SW 1271 (cell line): ENCODE measurements at regions not wholly inside any gene's neighbourhood (a gene's known extent, or its start where the extent isn't known, plus 50 kb on each side); places are given as distances from the start of the nearest gene placed in this dataset.
A peak's percentile ranks its signal among the peaks of the same experiment; 100 is the strongest.

Experiments used
- DNase-seq, 2 experiments: peaks; one replicate each; lab custom pipeline; 2025; lab: John Stamatoyannopoulos, UW

DNA sequence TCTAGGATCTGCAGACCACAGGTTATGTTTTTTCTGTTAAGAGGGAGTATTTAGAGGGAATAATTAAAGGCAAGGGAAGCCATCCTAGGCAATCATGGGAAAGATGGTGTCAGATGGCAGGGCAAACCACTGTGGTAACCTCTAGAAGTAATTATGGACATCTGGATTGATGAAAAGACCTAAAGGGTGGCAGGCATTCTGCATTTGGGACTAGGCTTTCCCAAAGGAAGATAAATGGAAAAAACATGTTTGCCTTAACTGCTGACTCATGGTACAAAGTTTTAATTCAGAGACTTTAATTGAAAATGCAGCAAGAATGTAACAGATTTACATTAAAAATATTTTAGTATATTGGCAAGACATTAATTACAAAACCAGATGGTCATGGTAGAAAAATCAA lies 88.1 kb downstream of the TMEM30B start:
- no peak for DNase-seq

DNA sequence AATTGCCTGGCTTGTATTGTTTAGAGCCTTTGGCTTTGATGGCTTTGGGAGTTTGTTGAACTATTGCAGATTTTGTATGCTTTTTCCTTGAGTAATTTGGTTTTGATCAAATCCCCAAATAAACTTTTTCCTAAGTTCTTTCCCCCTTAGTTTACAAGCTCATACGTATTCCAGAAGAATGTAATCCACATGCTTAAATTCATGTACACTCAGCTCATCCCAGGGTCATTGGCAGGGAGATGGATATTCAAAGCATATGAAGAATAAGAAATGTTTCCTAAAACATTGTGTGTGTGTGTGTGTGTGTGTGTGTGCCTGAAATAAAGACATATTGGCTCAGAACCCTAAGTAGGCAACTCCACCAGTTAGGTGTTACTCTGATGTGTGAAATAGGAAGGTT lies 89.4 kb downstream of the TMEM30B start:
- no peak for DNase-seq

DNA sequence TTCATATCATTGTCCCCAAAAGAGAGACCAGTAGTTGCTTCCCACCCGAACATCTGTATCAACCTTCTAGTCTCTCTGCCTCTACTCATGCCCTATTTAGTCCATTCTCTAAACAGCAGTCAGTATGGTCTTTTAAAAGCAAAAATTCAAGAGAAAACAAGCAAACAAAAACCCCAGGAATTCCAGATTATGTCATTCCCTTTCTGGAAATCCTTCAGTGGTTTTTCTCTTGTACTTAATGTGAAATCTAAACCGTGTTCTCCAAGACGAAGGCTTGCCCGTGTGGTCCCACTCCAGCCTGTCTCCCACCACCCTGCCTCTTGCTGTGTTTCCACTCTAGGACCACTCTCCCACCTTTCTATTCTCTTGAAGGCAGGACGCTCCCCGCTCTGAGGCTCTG lies 90.8 kb downstream of the TMEM30B start:
- no peak for DNase-seq

DNA sequence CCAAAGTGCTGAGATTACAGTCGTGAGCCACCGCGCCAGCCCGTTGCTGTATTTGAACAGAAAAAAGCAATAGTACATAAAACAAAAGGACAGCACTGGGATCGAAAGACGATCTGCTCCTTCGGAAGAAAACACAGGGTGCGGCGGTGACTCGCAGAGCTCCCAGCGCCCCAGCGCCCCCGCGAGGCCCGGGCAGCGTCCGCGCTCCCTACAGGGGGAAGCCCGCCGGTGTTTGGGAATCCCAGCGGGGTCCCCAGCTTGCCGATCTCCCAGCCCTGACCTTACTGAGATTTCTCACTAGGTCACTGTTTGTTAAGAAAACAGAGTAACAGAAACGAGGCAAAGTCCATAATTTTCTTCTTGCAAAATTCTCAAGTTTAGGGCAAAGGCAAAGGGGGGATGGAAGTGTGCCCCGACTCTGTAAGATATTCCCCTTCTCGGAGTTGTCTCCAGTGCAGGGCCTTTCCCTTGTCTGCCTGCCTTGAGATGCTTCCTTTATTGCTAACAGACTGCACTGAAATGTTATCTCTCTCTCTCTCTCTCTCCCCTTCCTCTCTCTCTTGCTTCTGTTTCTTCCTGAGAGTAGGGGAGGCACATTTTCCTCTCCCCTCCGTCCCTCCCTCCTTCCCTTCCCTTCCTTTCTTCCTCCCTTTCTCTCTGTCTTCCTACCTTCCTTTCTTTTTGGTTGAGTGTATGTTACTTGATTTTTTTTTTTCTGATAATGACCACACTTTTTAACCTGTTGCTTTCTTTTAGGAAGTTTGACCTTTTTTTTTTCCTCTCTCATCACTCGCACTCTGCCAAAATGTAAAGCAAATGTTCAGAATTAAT lies 91.9 kb downstream of the TMEM30B start:
- no peak for DNase-seq

DNA sequence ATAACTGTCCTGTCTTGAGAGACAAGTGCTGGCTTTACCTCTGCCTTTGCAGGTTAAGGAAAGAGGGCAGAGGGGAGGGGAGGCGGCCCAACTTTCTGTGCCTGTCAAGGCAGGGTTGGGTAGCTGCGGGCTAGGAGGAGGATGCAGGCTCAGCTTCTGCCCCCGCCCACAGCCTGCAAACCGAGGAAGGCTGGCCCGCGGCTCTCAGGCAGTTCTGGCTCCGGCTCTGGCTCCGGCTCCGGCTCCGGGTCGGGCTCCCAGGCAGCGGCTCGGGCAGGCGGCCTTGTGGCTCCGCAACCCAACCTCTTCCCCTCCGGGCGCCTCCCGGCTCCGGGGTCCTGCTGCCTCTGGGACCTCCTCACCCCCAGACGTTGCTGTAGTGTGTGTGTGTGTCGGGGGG lies 92.9 kb downstream of the TMEM30B start:
- no peak for DNase-seq

DNA sequence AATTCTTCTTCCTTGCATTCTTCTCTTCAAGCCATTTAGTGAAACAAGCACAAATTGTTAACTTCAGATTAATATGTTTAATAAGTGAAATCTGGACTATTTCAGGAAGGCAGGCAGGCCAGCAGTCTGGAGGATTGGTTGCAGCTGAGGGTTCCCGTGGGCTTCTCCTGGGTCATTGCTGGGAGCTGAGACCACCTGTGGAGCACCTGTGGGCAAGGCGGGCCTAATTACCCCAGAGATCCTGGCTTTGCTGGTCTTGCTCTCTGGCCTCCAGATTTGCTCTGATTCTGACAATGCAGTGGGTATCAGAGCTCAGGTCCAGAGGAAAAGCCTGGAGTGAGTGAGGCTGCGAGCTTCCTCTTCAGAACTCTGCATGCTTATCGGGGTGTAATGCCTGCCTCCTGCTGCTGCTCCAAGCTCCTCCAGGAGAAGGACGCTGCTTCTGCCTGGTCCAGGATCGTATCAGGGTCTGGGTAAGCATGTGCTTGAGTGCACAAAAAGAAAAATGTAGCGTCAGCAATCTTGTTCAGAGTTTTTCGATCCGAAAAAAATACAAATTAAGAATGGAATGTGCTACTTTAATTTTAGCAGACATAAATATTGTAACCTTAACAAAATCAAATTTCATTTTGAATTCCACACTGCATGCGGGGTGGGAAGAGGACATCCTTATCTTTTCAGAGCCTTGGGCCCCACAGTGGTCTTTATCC lies 93.8 kb downstream of the TMEM30B start:
- DNase-seq: no peak

DNA sequence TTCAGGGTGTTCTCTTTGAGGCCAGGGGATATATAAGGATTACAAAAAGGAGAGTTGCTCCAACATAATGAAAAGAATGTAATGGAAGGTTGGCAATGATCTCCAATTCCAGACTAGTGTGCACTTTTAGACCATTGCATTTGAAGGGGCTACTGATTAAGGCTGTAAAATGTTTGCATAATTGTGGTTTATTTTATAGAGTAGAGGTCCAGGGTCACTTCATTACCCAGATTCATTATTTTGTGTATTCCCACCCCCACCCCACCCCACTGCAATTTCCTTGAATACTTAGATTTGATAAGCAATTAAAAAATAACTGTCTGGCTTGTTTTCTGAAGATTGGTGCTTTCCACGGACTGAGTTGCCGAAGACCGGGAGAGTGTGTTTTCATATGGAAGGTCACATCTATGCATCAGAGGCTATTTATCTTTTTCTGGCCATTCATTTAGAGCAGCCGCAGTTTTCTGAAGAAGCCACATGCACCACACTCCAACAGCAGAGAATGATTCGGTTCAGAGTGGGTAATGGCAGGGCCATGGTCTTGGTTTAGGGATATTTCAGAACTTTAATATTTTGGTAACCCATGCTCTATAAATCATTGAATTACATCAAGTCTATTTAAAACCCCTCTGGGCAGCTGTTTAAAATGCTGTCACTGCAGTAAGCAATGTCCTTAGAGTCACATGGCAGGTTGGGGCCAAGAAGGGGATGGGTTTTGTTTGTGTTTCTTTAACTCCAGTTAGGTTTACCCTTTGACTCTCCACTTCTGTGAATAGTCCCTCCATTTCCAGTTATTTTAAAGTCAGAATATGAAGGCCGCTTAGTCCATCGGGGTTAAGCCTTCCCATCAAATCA lies 94.6 kb downstream of the TMEM30B start:
- no peak for DNase-seq

DNA sequence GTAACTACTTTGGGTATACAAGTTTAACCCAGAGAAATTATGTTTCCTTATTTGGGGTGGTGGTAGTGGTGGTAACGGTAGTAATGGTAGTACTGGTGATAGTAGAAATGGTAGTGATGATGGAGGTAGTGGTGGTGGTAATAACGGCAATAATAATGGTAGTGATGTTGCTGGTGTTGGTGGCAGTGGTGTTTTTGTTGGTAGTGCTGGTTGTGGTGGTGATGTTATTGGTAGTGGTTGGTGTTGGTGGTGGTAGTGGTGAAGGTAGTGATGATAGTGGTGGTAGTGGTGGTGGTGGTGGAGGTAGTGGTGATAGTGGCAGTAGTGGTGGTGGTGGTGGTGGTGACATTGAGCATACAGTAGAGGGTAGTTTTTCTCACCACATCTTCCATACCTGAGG lies 95.6 kb downstream of the TMEM30B start:
- DNase-seq: no peak

DNA sequence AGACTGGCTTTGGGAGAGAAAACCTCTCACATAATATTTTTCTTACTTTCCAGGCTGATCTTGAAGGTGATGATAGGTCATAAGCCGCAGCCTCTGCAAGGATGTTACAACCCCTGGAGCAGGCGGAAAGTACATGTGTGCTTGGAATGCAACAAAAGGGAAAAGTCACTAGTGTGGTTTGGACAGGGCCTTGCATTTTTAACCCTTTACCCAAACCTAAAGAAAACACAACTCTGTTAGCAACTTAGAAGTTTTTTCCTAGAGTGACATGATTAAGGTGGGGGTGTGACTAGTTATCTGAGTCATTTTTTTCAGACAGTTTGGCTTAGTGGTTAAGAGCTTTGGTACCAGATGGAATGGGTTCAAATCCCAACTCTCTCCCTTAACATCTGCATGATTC lies 97.0 kb downstream of the TMEM30B start:
- no peak for DNase-seq

DNA sequence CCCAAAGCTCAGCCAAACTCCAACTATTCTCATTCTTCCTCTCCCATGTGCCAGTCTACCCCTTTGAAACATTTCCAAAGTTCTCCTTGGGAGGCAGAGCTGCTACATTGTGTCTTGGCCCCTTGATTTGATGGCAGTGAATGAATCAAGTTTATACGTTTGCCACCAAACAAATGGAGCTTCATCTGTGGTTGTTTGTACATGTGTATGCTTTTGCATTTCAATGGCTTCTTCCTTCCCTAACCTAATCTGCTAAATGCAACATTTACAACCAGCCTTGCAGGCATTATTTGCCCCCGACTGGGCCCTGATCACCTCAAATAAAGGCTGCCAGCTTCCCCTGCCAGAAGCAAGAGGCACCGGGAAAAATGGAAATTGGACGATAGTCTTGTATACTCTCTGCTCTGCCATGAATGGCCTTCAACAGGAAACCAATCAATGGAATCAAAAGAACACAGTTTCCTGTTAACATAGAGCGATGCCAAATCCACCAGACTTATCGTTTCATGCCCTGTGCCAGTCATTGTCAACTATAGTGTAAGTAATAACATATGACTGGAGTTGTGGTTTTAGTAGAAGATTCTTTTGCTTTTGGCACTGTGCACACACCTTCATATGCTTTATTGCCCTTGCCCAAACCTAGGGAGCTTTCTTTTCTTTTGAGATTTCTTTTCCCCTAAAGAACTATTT lies 97.8 kb downstream of the TMEM30B start:
- DNase-seq: no peak

DNA sequence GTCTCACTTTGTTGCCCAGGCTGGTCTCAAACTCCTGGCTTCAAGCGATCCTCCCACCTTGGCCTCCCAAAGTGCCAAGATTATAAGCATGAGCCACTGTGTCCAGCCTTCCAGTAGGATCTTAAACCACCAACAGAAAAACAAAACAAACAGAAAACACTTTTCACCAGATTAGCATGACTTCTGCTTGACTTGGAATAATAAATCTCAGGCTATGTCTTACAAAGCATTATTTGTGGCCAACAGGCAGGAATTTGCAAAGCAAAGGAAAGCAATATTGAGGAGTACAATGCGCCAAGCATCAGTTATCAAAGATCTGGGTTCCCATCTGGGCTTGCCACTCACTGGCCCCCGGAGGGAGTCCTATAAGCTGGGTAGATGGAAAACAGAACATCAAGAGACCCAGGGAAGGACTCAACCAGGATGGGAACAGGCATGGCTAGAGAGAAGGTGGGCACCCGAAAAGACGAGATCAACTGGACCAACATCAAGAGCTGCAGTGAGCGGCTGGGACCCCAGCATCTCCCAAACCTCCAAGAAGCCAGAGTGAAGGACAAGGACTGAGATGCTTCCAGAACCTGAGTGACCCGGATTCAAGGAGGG lies 101.2 kb downstream of the TMEM30B start:
- no peak for DNase-seq

DNA sequence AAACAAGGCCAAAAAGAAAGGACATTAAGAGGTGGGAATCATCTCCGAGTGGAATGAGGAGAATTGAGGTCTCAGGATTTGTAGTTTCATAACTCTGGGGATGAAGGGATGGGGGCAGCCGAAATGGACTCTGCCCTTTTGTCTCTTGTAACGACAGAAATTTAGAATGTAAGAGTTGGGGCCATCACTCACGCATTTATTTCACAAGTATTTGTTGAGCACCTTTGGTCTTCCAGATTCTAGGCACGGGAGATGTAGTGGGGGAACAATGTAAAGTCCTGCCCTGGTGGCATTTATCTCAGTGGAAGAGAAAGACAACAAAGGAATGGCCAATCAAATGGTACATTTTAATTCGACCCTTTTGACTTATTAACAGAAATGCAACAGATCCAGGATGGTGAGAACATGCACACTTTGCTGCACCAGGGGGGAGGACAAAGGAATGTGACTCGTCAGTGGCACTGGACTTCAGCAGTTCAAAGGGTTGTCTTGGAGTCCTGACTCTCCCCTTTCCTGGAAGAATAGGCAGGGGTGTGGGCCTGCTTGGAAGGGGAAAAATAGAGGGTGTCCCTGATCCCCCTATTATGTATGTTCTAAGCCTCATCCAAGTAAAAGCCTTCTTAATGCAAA lies 102.0 kb downstream of the TMEM30B start:
- DNase-seq: no peak

DNA sequence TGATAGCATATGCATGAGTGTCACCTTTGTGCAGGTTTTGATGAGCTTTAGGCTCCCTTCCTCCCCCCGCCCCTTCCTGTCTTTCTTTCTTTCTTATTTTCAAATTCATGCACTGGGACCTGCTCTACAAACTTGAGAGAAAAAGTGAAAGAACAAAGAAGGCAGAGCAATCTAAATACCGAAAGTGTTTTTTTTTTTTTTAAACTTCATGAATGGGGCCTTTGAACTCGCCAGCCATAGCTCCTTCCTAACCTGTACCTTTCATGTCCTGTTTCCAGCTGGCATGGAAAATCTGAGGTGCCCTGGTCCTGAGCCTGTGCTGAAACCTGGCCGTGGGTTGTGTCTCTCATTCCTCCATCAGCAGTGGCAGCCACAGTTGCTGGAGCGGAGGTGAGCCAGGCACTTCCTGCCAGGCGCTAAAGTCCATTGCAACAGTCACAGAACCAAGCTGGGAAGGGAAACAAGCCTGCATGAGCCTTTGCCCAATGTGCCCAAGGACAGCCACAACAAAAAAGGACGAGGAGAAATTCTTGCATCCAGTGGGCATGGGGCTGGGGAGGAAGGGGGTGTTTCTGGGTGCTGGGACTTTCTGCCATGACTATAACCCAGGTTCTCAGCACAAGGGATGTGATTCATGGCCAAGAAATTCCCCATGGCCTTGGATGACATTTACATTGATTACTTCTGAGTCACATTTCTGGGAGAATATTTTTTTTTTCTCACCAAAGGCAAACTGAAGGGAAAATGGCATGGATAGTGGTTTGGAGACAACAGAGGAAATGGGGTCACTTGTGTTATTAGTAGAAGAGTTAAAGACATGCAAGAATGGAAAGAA lies 102.7 kb downstream of the TMEM30B start:
- DNase-seq: peak; percentile 84 to 92

DNA sequence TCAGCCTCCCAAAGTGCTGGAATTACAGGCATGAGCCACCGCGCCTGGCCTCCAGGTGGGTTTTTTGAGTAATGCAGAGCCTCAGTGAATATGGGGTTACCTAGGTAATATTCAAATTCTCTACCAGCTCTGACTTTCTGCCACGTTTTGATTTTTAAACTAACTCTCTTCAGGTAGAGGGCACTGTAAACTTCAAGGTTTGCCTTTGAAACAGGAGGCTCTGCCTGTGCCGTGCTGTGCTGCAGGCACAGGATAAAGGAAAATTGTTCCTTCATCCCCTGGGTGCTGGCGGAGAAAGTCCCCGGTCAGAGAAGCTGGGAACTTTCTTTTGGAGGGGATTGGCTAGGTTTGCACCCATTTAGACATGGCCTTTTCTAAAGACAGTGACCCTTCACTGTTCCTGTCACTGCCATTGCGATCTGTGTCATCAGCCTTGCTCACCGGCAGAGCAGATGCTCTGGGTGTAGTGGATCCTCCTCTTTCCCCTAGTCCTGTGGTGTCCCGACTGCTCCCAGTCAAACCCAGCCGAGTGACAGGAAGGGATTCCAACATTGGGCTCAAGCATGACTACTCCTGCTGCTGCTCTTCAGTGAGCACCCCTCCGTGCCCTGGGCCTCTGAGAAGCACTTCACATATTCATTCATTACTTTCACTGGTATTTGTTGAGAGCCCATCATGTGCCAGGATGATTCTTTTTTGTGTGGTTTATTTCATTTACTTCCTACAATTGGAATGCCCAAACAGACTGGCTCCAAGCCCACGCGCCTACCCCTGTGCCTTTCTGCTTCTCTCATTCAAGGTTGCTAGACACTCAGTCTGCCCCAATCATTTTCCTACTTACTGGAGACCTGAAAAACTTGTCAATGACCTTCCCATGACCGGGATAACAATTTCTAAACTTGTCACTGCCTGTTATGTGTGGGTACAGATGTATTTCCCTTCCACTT lies 103.6 kb downstream of the TMEM30B start:
- DNase-seq: peak in 1 of 2 experiments; percentile 32

DNA sequence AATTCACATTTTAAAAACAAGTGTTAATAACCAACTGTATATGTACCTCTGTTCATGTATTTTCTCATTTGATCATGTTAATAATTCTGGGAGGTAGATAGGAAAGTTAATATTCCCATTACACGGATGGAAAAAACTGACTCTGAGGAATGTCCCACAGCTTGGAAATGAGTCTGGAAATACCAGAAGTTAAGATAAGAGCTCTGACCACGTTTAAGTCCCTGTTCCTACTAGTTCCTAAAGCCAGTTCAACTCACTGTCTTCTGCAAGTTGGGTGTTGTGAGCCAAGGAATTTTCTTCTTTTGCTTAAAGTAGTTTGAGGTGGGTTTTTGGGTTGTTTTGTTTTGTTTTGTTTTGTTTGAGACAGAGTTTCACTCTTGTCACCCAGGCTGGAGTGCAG lies 104.5 kb downstream of the TMEM30B start:
- no peak for DNase-seq

DNA sequence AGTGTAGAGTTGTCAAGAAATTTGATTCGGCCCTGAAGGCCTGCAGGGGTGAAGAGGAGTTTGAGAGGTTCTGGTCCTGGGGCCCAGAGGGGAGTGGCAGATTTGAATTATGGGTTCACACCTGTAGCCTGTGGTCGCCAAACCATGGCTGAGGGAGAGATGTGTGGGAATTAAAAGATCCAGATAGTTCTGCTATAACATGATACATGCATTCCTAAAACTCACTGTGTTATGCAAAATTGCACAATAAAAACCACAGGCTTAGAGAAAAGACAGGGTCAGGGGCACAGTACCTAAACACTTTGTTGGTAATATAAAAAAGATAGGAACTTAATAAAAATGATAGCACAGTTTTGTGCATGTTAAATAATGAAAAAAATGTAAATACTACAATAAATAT lies 106.2 kb downstream of the TMEM30B start:
- DNase-seq: no peak

DNA sequence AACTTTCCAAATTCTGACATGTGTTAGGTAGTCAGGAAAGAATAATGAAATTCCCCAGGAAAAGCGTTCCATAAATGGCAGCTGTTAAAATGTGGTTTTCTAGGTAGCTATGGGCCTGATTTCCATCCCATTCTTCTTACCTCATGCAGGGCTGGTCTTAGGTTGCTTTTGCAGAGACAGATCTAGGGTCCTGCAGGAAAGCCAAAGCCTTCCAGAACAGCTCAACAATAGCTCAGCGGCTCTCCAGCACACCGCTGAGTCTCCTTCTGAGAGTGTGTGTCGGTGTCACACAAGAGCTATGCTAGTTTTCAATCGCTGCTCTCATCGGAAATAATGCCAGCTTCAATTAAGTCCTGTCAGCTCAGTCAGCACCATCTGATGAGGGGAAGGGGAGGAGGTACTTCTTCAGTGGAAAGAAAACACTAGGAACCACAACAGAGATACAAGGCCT lies 106.7 kb downstream of the TMEM30B start:
- DNase-seq: no peak

DNA sequence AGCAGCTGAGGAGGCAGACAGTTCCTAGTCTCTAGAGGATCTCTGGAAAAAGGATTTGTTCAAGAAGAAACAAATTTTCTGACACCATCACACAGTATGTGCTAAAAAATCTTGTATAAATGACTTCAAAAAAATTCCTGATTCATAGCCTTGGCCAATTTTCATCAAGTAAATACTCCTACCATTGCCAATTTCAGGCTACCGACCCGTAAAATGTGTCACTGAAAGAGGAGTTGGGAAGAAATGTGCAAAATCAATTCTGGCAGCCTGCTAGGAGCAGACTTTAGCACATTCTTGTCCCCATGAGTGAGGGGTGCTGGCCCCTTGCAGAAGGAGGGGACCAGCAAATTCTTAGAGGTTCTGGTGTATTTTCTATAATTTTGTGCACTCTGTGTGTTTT lies 109.4 kb downstream of the TMEM30B start:
- DNase-seq: no peak

DNA sequence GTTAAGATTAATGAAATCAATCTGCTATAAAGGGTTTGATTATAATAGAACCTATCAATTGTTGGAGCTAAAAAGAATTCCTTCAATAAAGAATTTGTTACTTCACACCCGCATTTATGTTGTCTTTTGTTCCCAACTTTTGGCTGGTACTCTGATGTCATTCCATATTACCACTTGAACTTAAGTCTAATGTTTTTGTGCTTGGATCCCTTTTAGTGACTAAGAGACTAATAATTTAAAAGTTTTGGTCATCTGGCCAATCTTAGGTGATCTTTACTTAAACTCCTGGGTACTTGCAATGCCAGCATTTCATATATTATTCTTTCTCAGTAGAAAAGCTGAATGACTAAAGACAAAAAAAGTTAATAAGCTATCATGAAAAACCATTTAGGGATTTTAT lies 113.0 kb downstream of the TMEM30B start:
- DNase-seq: no peak
